ENCODE measurements at regions not wholly inside any gene's neighbourhood (a gene's known extent, or its start where the extent isn't known, plus 50 kb on each side); places are given as distances from the start of the nearest gene placed in this dataset.

DNA sequence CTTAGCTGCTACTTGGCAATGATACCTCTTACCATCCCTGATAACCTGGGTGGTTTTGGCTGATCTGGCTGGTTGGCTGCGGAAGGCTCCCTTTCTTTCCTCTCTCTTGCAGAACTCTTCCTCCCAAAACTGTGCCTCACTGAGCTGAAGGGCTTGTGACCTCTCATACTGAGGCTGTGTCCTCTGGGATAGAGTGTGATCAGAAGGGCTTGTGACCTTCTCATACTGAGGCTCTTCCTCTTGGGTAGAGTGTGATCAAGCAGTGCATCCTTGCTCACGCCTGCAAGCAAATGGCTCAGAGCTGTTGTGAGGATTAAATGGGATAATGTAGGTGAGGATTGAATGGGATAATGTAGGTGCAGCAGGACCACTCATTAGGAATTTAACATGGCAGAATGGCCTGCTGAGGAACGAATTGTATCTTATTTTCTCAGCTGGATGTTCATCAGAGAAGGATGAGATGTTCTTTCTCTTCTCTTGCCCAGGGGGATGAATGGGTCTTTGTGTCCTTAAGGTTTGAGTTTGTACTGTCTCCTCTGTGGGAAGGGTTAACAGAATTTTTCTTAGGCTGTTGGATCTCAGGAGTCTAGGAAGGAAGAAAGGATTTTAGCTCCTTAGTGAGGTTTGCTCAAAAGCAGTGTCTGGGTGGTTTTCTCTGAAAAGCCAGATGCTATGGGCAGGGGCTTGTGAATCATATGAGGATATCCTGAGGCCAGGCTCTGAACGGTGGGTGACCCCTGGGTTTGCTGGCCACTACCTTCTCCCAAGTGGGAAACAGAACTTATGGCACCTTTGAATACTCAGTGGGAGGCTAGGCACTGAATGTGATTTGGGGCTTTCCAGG lies 130.0 kb upstream of the HS3ST2 start:
- TF ChIP-seq, protein P1, sequence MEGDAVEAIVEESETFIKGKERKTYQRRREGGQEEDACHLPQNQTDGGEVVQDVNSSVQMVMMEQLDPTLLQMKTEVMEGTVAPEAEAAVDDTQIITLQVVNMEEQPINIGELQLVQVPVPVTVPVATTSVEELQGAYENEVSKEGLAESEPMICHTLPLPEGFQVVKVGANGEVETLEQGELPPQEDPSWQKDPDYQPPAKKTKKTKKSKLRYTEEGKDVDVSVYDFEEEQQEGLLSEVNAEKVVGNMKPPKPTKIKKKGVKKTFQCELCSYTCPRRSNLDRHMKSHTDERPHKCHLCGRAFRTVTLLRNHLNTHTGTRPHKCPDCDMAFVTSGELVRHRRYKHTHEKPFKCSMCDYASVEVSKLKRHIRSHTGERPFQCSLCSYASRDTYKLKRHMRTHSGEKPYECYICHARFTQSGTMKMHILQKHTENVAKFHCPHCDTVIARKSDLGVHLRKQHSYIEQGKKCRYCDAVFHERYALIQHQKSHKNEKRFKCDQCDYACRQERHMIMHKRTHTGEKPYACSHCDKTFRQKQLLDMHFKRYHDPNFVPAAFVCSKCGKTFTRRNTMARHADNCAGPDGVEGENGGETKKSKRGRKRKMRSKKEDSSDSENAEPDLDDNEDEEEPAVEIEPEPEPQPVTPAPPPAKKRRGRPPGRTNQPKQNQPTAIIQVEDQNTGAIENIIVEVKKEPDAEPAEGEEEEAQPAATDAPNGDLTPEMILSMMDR (IDR thresholded peaks at IDR 0.05): no peak
- no peak for TF ChIP-seq POLR2A (IDR thresholded peaks at IDR 0.05)

Measured in esophagus squamous epithelium (tissue), 4 donors.